C4-2B (cell line): ENCODE measurements at regions not wholly inside any gene's neighbourhood (a gene's known extent, or its start where the extent isn't known, plus 50 kb on each side); places are given as distances from the start of the nearest gene placed in this dataset.

Experiments used
- H3K27ac ChIP-seq: fragments of 450-650 bp; 2 replicates; pipeline ENCODE4 v1.5.1; 2017
- CTCF ChIP-seq: fragments of 450-650 bp; conservative IDR thresholded peaks from 2 replicates; pipeline ENCODE4 v1.5.1; 2017; ENCODE audit warnings: mild to moderate bottlenecking
- ZFX ChIP-seq: fragments of 450-650 bp; IDR thresholded peaks from 2 replicates; pipeline ENCODE4 v1.6.1; 2017

GRCh38 chrX:148135738-148136137, 154.6 kb downstream of the FMR1NB start:
- H3K27ac ChIP-seq, result no peak overlapping the region
- TF ChIP-seq ZFX, result no peak
- no peak for TF ChIP-seq CTCF

- H3K27ac ChIP-seq, result no peak overlapping the region
- TF ChIP-seq CTCF, result no peak
- no peak for TF ChIP-seq ZFX
Observed at GRCh38 chrX:148146121-148146520, 165.0 kb downstream of the FMR1NB start.

- no peak overlapping the region for H3K27ac ChIP-seq
- TF ChIP-seq CTCF, result no peak
- TF ChIP-seq ZFX, result no peak
Observed at GRCh38 chrX:148156986-148157385, 175.8 kb downstream of the FMR1NB start.

- no peak overlapping the region for H3K27ac ChIP-seq
- TF ChIP-seq CTCF (no peak), ZFX (no peak)
Observed at GRCh38 chrX:148159796-148160195, 178.7 kb downstream of the FMR1NB start.

GRCh38 chrX:148161701-148162100, 180.6 kb downstream of the FMR1NB start:
- TF ChIP-seq ZFX (no peak), CTCF (no peak)
- H3K27ac ChIP-seq, result no peak overlapping the region

- no peak overlapping the region for H3K27ac ChIP-seq
- TF ChIP-seq CTCF, result no peak
- TF ChIP-seq ZFX, result no peak
Observed at GRCh38 chrX:148185631-148186030, 204.5 kb downstream of the FMR1NB start.

GRCh38 chrX:148192547-148192946, 211.4 kb downstream of the FMR1NB start:
- H3K27ac ChIP-seq, result no peak overlapping the region
- TF ChIP-seq CTCF, result no peak
- no peak for TF ChIP-seq ZFX
